ENCODE measurements at regions not wholly inside any gene's neighbourhood (a gene's known extent, or its start where the extent isn't known, plus 50 kb on each side); places are given as distances from the start of the nearest gene placed in this dataset.

GRCh38 chr6:4496284-4496683, 279.9 kb upstream of the CDYL start:
- TF ChIP-seq CTCF (IDR thresholded peaks at IDR 0.05; ENCODE audit: low read length) (no peak), EZH2 (IDR thresholded peaks at IDR 0.05; ENCODE audit: borderline replicate concordance, low read length) (no peak)

All from OCI-LY1 (cell line).